ENCODE measurements at regions not wholly inside any gene's neighbourhood (a gene's known extent, or its start where the extent isn't known, plus 50 kb on each side); places are given as distances from the start of the nearest gene placed in this dataset.
"Not testable (repeated sequence)": the region's sequence is repeated elsewhere in the genome, so short reads cannot be mapped to it uniquely, and the experiment has no call there.

GRCh38 chr14:98925354-98926040, 346.5 kb downstream of the BCL11B start:
- peaks cover 0 to 4% (median 0%) of the 10 kb centered on the region in 3 donors for H3K9me3 ChIP-seq (ENCODE audit: control insufficient read depth in 3 of 3, low read length in 3 of 3)
- no peak overlapping the region for H3K4me3 ChIP-seq (ENCODE audit: low read length in 3 of 3)
- H3K9ac ChIP-seq (ENCODE audit: low read depth in 1 of 3, low read length in 3 of 3) = no peak overlapping the region
- no peaks in the 10 kb centered on the region for H3K4me1 ChIP-seq (ENCODE audit: control insufficient read depth in 3 of 3, insufficient read depth in 3 of 3, low read length in 3 of 3)
- H3K27me3 ChIP-seq (ENCODE audit: control insufficient read depth in 3 of 3, insufficient read depth in 3 of 3, low read length in 3 of 3) = no peaks in the 10 kb centered on the region
- no peak overlapping the region for H3K27ac ChIP-seq (ENCODE audit: low read depth, low read length)
- no peaks in the 10 kb centered on the region for H3K36me3 ChIP-seq (ENCODE audit: control insufficient read depth in 3 of 3, insufficient read depth in 3 of 3, low read length in 3 of 3)

GRCh38 chr14:98926146-98926545, 345.9 kb downstream of the BCL11B start:
- no peaks in the 10 kb centered on the region for H3K36me3 ChIP-seq (ENCODE audit: control insufficient read depth in 3 of 3, insufficient read depth in 3 of 3, low read length in 3 of 3)
- no peaks in the 10 kb centered on the region for H3K27me3 ChIP-seq (ENCODE audit: control insufficient read depth in 3 of 3, insufficient read depth in 3 of 3, low read length in 3 of 3)
- no peak overlapping the region for H3K27ac ChIP-seq (ENCODE audit: low read depth, low read length)
- H3K9ac ChIP-seq (ENCODE audit: low read depth in 1 of 3, low read length in 3 of 3) = no peak overlapping the region
- no peak overlapping the region for H3K4me3 ChIP-seq (ENCODE audit: low read length in 3 of 3)
- no peaks in the 10 kb centered on the region for H3K4me1 ChIP-seq (ENCODE audit: control insufficient read depth in 3 of 3, insufficient read depth in 3 of 3, low read length in 3 of 3)
- peaks cover 0 to 4% (median 0%) of the 10 kb centered on the region in 3 donors for H3K9me3 ChIP-seq (ENCODE audit: control insufficient read depth in 3 of 3, low read length in 3 of 3)

GRCh38 chr14:98926801-98927200, 345.2 kb downstream of the BCL11B start:
- Histone ChIP-seq H3K27me3 (ENCODE audit: control insufficient read depth in 3 of 3, insufficient read depth in 3 of 3, low read length in 3 of 3) (no peaks in the 10 kb centered on the region), H3K9me3 (ENCODE audit: control insufficient read depth in 3 of 3, low read length in 3 of 3) (peaks cover 0 to 4% (median 0%) of the 10 kb centered on the region in 3 donors), H3K36me3 (ENCODE audit: control insufficient read depth in 3 of 3, insufficient read depth in 3 of 3, low read length in 3 of 3) (no peaks in the 10 kb centered on the region), H3K27ac (ENCODE audit: low read depth, low read length) (no peak overlapping the region), H3K9ac (ENCODE audit: low read depth in 1 of 3, low read length in 3 of 3) (no peak overlapping the region), H3K4me3 (ENCODE audit: low read length in 3 of 3) (no peak overlapping the region), H3K4me1 (ENCODE audit: control insufficient read depth in 3 of 3, insufficient read depth in 3 of 3, low read length in 3 of 3) (no peaks in the 10 kb centered on the region)

- Histone ChIP-seq H3K27ac (ENCODE audit: low read depth, low read length) (no peak overlapping the region), H3K27me3 (ENCODE audit: control insufficient read depth in 3 of 3, insufficient read depth in 3 of 3, low read length in 3 of 3) (no peaks in the 10 kb centered on the region), H3K9me3 (ENCODE audit: control insufficient read depth in 3 of 3, low read length in 3 of 3) (no peaks in the 10 kb centered on the region), H3K4me3 (ENCODE audit: low read length in 3 of 3) (no peak overlapping the region), H3K4me1 (ENCODE audit: control insufficient read depth in 3 of 3, insufficient read depth in 3 of 3, low read length in 3 of 3) (no peaks in the 10 kb centered on the region), H3K36me3 (ENCODE audit: control insufficient read depth in 3 of 3, insufficient read depth in 3 of 3, low read length in 3 of 3) (no peaks in the 10 kb centered on the region), H3K9ac (ENCODE audit: low read depth in 1 of 3, low read length in 3 of 3) (no peak overlapping the region)
Observed at GRCh38 chr14:98927986-98928385, 344.0 kb downstream of the BCL11B start.

DNA sequence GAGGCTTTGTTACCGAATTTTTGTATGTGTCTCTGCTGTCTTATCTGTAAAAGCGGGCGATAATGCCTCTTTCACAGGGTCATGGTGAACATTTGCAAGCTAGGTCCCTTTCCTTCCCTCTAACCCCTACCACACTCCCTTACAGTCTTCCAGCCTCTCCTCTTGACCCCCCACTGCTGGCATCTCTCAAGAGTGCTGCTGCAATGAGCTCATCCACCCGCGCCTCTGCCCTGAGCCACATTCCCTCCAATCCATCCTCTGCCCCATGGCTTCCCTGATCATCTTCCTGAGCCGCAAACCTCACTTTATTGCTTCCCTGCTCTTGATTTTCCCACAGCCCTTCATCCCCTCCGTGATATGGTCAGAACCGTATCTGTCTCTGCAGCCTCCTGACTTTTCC, 343.6 kb downstream of the BCL11B start:
- no peaks in the 10 kb centered on the region for H3K4me1 ChIP-seq (ENCODE audit: control insufficient read depth in 3 of 3, insufficient read depth in 3 of 3, low read length in 3 of 3)
- no peak overlapping the region for H3K4me3 ChIP-seq (ENCODE audit: low read length in 3 of 3)
- no peak overlapping the region for H3K9ac ChIP-seq (ENCODE audit: low read depth in 1 of 3, low read length in 3 of 3)
- no peaks in the 10 kb centered on the region for H3K9me3 ChIP-seq (ENCODE audit: control insufficient read depth in 3 of 3, low read length in 3 of 3)
- no peak overlapping the region for H3K27ac ChIP-seq (ENCODE audit: low read depth, low read length)
- H3K27me3 ChIP-seq (ENCODE audit: control insufficient read depth in 3 of 3, insufficient read depth in 3 of 3, low read length in 3 of 3) = no peaks in the 10 kb centered on the region
- no peaks in the 10 kb centered on the region for H3K36me3 ChIP-seq (ENCODE audit: control insufficient read depth in 3 of 3, insufficient read depth in 3 of 3, low read length in 3 of 3)

DNA sequence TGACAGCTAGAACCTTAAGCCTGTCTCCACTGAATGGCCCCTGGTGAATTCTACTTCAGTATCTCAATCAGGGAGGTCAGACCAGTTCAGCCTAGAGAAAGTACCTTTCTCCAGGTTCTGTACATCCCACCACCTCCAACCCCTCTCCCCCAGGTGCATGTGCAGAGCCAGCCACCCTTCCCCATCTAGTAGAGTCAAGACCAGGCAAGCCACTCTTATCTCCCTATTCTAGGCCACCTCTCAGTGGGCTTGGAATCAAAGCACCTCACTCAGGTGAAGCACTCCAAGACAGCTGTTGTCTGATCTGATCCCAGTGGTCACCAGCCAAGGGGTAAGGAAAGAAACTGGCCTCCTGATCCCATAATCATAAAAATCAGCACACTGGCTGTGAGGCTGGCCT, 340.9 kb downstream of the BCL11B start:
- Histone ChIP-seq H3K4me3 (ENCODE audit: low read length in 3 of 3) (no peak overlapping the region), H3K36me3 (ENCODE audit: control insufficient read depth in 3 of 3, insufficient read depth in 3 of 3, low read length in 3 of 3) (no peaks in the 10 kb centered on the region), H3K9me3 (ENCODE audit: control insufficient read depth in 3 of 3, low read length in 3 of 3) (no peaks in the 10 kb centered on the region), H3K27me3 (ENCODE audit: control insufficient read depth in 3 of 3, insufficient read depth in 3 of 3, low read length in 3 of 3) (peaks cover 0 to 5% (median 0%) of the 10 kb centered on the region in 3 donors), H3K27ac (ENCODE audit: low read depth, low read length) (no peak overlapping the region), H3K4me1 (ENCODE audit: control insufficient read depth in 3 of 3, insufficient read depth in 3 of 3, low read length in 3 of 3) (no peaks in the 10 kb centered on the region), H3K9ac (ENCODE audit: low read depth in 1 of 3, low read length in 3 of 3) (no peak overlapping the region)

- Histone ChIP-seq H3K27ac (ENCODE audit: low read depth, low read length) (no peak overlapping the region), H3K9ac (ENCODE audit: low read depth in 1 of 3, low read length in 3 of 3) (no peak overlapping the region), H3K9me3 (ENCODE audit: control insufficient read depth in 3 of 3, low read length in 3 of 3) (no peaks in the 10 kb centered on the region), H3K4me3 (ENCODE audit: low read length in 3 of 3) (no peak overlapping the region), H3K4me1 (ENCODE audit: control insufficient read depth in 3 of 3, insufficient read depth in 3 of 3, low read length in 3 of 3) (no peaks in the 10 kb centered on the region), H3K36me3 (ENCODE audit: control insufficient read depth in 3 of 3, insufficient read depth in 3 of 3, low read length in 3 of 3) (no peaks in the 10 kb centered on the region), H3K27me3 (ENCODE audit: control insufficient read depth in 3 of 3, insufficient read depth in 3 of 3, low read length in 3 of 3) (peaks cover 0 to 8% (median 0%) of the 10 kb centered on the region in 3 donors)
Observed at GRCh38 chr14:98931911-98932310, 340.1 kb downstream of the BCL11B start.

DNA sequence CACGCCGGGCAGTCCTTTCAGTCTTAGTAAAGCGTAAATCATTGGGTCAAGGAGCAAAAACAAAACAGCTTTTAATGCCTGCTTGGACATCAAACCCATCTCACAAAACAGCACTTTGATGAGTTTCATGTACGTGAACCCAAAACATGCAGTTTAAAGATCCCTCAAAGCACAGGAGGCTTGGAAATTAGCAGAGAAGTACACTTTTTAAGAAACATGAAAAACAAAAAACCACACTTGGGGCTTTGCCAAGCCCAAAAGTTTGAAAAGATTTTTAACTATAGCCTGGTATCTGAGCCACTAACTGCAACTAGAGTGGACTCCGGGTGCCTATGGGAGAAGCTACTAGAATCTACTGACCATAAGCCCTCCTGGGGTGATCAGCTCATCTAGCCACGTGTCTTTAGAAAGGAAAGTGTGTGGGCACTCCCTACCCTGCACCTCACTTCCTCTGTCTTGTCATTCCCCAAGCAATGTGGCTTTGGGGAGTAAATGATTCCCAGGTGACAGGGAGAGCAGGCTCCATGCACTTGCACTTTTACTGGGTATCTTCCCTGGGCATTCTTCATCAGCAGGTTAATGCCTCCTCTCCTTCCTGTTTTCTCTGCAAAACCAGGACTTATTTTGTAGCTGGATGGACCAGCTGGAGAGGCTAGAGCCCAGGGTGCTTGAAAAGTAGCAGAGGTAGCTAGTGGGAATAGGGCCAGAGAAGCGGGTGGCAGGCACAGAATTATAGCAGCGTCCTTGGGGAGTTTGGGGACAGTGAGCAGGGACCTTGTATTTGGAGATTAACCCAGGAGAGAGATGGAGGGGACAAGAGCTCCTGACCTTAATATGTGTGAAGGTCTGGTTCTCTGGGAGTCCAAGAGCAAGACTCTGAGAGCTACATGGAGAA, 339.3 kb downstream of the BCL11B start:
- H3K27me3 ChIP-seq (ENCODE audit: control insufficient read depth in 3 of 3, insufficient read depth in 3 of 3, low read length in 3 of 3) = peaks cover 0 to 11% (median 0%) of the 10 kb centered on the region in 3 donors
- no peaks in the 10 kb centered on the region for H3K9me3 ChIP-seq (ENCODE audit: control insufficient read depth in 3 of 3, low read length in 3 of 3)
- no peak overlapping the region for H3K27ac ChIP-seq (ENCODE audit: low read depth, low read length)
- no peak overlapping the region for H3K4me3 ChIP-seq (ENCODE audit: low read length in 3 of 3)
- no peak overlapping the region for H3K9ac ChIP-seq (ENCODE audit: low read depth in 1 of 3, low read length in 3 of 3)
- H3K36me3 ChIP-seq (ENCODE audit: control insufficient read depth in 3 of 3, insufficient read depth in 3 of 3, low read length in 3 of 3) = no peaks in the 10 kb centered on the region
- no peaks in the 10 kb centered on the region for H3K4me1 ChIP-seq (ENCODE audit: control insufficient read depth in 3 of 3, insufficient read depth in 3 of 3, low read length in 3 of 3)

GRCh38 chr14:98934569-98934968, 337.4 kb downstream of the BCL11B start:
- not testable (repeated sequence) for H3K27ac ChIP-seq (ENCODE audit: low read depth, low read length); H3K4me1 ChIP-seq (ENCODE audit: control insufficient read depth in 3 of 3, insufficient read depth in 3 of 3, low read length in 3 of 3); H3K9ac ChIP-seq (ENCODE audit: low read depth in 1 of 3, low read length in 3 of 3); H3K9me3 ChIP-seq (ENCODE audit: control insufficient read depth in 3 of 3, low read length in 3 of 3); H3K4me3 ChIP-seq (ENCODE audit: low read length in 3 of 3); H3K36me3 ChIP-seq (ENCODE audit: control insufficient read depth in 3 of 3, insufficient read depth in 3 of 3, low read length in 3 of 3)
- H3K27me3 ChIP-seq (ENCODE audit: control insufficient read depth in 3 of 3, insufficient read depth in 3 of 3, low read length in 3 of 3) = peaks cover 0 to 15% (median 0%) of the 10 kb centered on the region in 3 donors

DNA sequence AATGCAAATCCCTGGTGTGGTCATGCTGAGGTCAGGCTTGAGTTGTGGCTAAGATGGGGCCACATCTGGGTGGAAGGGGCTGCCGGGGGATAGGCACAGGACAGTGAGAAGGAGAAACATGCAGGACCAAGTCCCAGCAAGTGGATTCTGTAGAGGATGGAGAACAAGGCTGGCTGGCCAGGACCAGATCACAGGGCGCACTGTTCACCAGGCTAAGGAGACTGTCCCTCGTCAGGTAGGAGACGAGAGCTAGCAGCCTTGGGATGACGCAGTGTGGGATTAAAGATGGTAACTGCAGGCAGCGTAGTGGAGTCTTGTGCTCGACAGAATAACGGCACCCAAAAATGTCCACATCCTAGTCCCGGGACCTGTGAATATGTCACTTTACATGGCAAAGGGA, 336.1 kb downstream of the BCL11B start:
- Histone ChIP-seq H3K4me3 (ENCODE audit: low read length in 3 of 3) (no peak overlapping the region), H3K27ac (ENCODE audit: low read depth, low read length) (no peak overlapping the region), H3K9ac (ENCODE audit: low read depth in 1 of 3, low read length in 3 of 3) (no peak overlapping the region), H3K4me1 (ENCODE audit: control insufficient read depth in 3 of 3, insufficient read depth in 3 of 3, low read length in 3 of 3) (no peaks in the 10 kb centered on the region), H3K9me3 (ENCODE audit: control insufficient read depth in 3 of 3, low read length in 3 of 3) (no peaks in the 10 kb centered on the region), H3K27me3 (ENCODE audit: control insufficient read depth in 3 of 3, insufficient read depth in 3 of 3, low read length in 3 of 3) (peaks cover 0 to 15% (median 4%) of the 10 kb centered on the region in 3 donors), H3K36me3 (ENCODE audit: control insufficient read depth in 3 of 3, insufficient read depth in 3 of 3, low read length in 3 of 3) (no peaks in the 10 kb centered on the region)

Data from skeletal muscle tissue (tissue), 3 donors.